D721Med (cell line): ENCODE measurements at regions not wholly inside any gene's neighbourhood (a gene's known extent, or its start where the extent isn't known, plus 50 kb on each side); places are given as distances from the start of the nearest gene placed in this dataset.

Experiments
- DNase-seq: peaks from one replicate; pipeline ENCODE4 v3.0.0; 2011; ENCODE audit warnings: low spot score; ENCODE audit not compliant: insufficient read length
- FAIRE-seq: peaks from 2 replicates; lab custom pipeline; 2011; peaks lifted over from hg19 to GRCh38; lab: Jason Lieb, UNC
- CTCF ChIP-seq: IDR thresholded peaks from 2 replicates; pipeline ENCODE4 v1.5.1; 2012; ENCODE audit warnings: mild to moderate bottlenecking, control low read depth; ENCODE audit not compliant: insufficient read depth; ENCODE audit errors: missing control alignments

- DNase-seq, result no peak
- no peak for TF ChIP-seq CTCF
- no peak for FAIRE-seq
These were observed 158.0 kb upstream of the TCERG1L start for GRCh38 chr10:131469551-131469950.

- no peak for TF ChIP-seq CTCF
- FAIRE-seq (no peak), DNase-seq (no peak)
These were observed 162.1 kb upstream of the TCERG1L start for GRCh38 chr10:131473645-131474044.

- FAIRE-seq (no peak), DNase-seq (no peak)
- no peak for TF ChIP-seq CTCF
These were observed 162.9 kb upstream of the TCERG1L start for GRCh38 chr10:131474416-131474815.

- FAIRE-seq (no peak), DNase-seq (no peak)
- TF ChIP-seq CTCF, result no peak
These were observed 163.5 kb upstream of the TCERG1L start for GRCh38 chr10:131475043-131475442.

GRCh38 chr10:131475803-131476202 lies 164.3 kb upstream of the TCERG1L start:
- no peak for DNase-seq
- FAIRE-seq, result no peak
- TF ChIP-seq CTCF, result no peak

- DNase-seq (no peak), FAIRE-seq (no peak)
- TF ChIP-seq CTCF, result no peak
These were observed 166.1 kb upstream of the TCERG1L start for GRCh38 chr10:131477457-131478121.

GRCh38 chr10:131478377-131478989 lies 167.0 kb upstream of the TCERG1L start:
- FAIRE-seq (no peak), DNase-seq (no peak)
- no peak for TF ChIP-seq CTCF
